Trophoblast cell (in vitro differentiated cells and primary cell): ENCODE measurements at regions not wholly inside any gene's neighbourhood (a gene's known extent, or its start where the extent isn't known, plus 50 kb on each side); places are given as distances from the start of the nearest gene placed in this dataset.

Source experiments
- DNase-seq, 2 donors: peaks; one replicate each; pipeline ENCODE4 v3.0.0-alpha.2; 2016
- H2AFZ ChIP-seq: 2 replicates; pipeline ENCODE4 v1.6.1; 2013; ENCODE audit warnings: low read length, moderate library complexity, mild to moderate bottlenecking; ENCODE audit not compliant: insufficient read depth, poor library complexity
- H2AK5ac ChIP-seq: 2 replicates; pipeline ENCODE4 v1.6.1; 2013; ENCODE audit warnings: mild to moderate bottlenecking, low read length
- H2BK120ac ChIP-seq: 2 replicates; pipeline ENCODE4 v1.6.1; 2013; ENCODE audit warnings: low read length, mild to moderate bottlenecking, moderate library complexity; ENCODE audit not compliant: insufficient read depth, poor library complexity
- H2BK12ac ChIP-seq: 2 replicates; pipeline ENCODE4 v1.6.1; 2013; ENCODE audit warnings: mild to moderate bottlenecking, low read length, moderate library complexity
- H2BK5ac ChIP-seq: 2 replicates; pipeline ENCODE4 v1.6.1; 2013; ENCODE audit warnings: low read length, low read depth, moderate library complexity, mild to moderate bottlenecking; ENCODE audit not compliant: poor library complexity
- H3K14ac ChIP-seq: 2 replicates; pipeline ENCODE4 v1.6.1; 2013; ENCODE audit warnings: mild to moderate bottlenecking, low read length
- H3K18ac ChIP-seq: 2 replicates; pipeline ENCODE4 v1.6.1; 2013; ENCODE audit warnings: mild to moderate bottlenecking, low read length
- H3K23ac ChIP-seq: 2 replicates; pipeline ENCODE4 v1.6.1; 2013; ENCODE audit warnings: low read length
- H3K27ac ChIP-seq: 2 replicates; pipeline ENCODE4 v1.5.1; 2013; ENCODE audit warnings: low read depth, mild to moderate bottlenecking, inconsistent platforms, low read length, moderate library complexity
- H3K27me3 ChIP-seq: 2 replicates; pipeline ENCODE4 v1.6.1; 2013; ENCODE audit warnings: inconsistent platforms, mild to moderate bottlenecking, low read length, moderate library complexity; ENCODE audit not compliant: insufficient read depth
- H3K36me3 ChIP-seq, 2 experiments: 1 replicate in 1 of 2; 2 replicates in 1 of 2; pipeline ENCODE4 v1.6.1; 2013; ENCODE audit warnings: low read length in 2 of 2, mild to moderate bottlenecking in 2 of 2, moderate library complexity in 1 of 2; ENCODE audit not compliant: insufficient read depth in 2 of 2, control insufficient read depth in 1 of 2
- H3K4ac ChIP-seq: 2 replicates; pipeline ENCODE4 v1.6.1; 2013; ENCODE audit warnings: low read depth, mild to moderate bottlenecking, low read length, moderate library complexity
- H3K4me1 ChIP-seq, 2 experiments: 1 replicate in 1 of 2; 2 replicates in 1 of 2; pipeline ENCODE4 v1.6.1; 2013; ENCODE audit warnings: low read length in 2 of 2, mild to moderate bottlenecking in 2 of 2, moderate library complexity in 1 of 2; ENCODE audit not compliant: insufficient read depth in 2 of 2, control insufficient read depth in 1 of 2
- H3K4me2 ChIP-seq: 2 replicates; pipeline ENCODE4 v1.6.1; 2013; ENCODE audit warnings: inconsistent platforms, mild to moderate bottlenecking, low read length, moderate library complexity
- H3K4me3 ChIP-seq: 2 replicates; pipeline ENCODE4 v1.5.1; 2013; ENCODE audit warnings: mild to moderate bottlenecking, low read depth, low read length, inconsistent platforms
- H3K79me1 ChIP-seq: one replicate; pipeline ENCODE4 v1.6.1; 2013; ENCODE audit warnings: low read length
- H3K79me2 ChIP-seq: 2 replicates; pipeline ENCODE4 v1.6.1; 2013; ENCODE audit warnings: low read length, mild to moderate bottlenecking; ENCODE audit not compliant: control insufficient read depth, insufficient read depth, poor library complexity
- H3K9ac ChIP-seq: 2 replicates; pipeline ENCODE4 v1.6.1; 2013; ENCODE audit warnings: mild to moderate bottlenecking, low read length
- H3K9me3 ChIP-seq: 2 replicates; pipeline ENCODE4 v1.6.1; 2013; ENCODE audit warnings: low read depth, mild to moderate bottlenecking, control low read depth, inconsistent platforms, low read length; ENCODE audit not compliant: insufficient read depth
- H4K12ac ChIP-seq: 2 replicates; pipeline ENCODE4 v1.6.1; 2013; ENCODE audit warnings: low read depth, mild to moderate bottlenecking, low read length, moderate library complexity
- H4K8ac ChIP-seq: 2 replicates; pipeline ENCODE4 v1.6.1; 2013; ENCODE audit warnings: low read depth, mild to moderate bottlenecking, low read length, moderate library complexity
- H4K91ac ChIP-seq: one replicate; pipeline ENCODE4 v1.6.1; 2013; ENCODE audit warnings: low read depth, mild to moderate bottlenecking, low read length, moderate library complexity
- WGBS: extraction: QIAGEN DNeasy Blood & Tissue Kit; methylation state at CpG from one replicate; pipeline ENCODE4 v1.1.7; 2013; ENCODE audit warnings: missing lambda C conversion rate; ENCODE audit not compliant: insufficient read length, insufficient coverage; ENCODE audit errors: extremely low coverage; 5-methylcytosine and 5-hydroxymethylcytosine counted together

DNA sequence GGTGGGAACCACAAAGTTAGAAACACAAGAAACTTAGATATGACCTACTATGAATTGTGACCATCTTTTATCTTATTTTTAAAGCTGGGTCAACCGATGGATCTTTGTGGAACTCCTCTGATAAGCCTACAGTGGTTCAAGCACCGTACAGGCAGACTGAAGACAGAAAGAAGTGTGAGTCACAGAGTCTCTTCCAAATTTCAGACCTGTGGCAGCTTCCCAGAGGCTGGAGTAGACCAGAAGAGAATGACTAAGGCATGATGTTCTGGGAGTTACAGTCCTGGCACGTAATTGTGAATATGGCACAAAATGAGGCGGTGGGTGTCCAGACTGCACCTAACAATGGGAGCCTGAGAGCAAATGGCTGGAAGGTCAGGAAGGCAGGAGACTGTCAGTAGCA is 70.0 kb downstream of the LMO4 start:
- Histone ChIP-seq H3K27ac (no peak overlapping the region), H3K4me2 (no peak overlapping the region), H4K12ac (no peak overlapping the region), H4K91ac (no peak overlapping the region), H3K18ac (no peak overlapping the region), H2AK5ac (no peak overlapping the region), H3K4me1 (no peaks in the 10 kb centered on the region), H2BK12ac (no peak overlapping the region), H2BK5ac (no peak overlapping the region), H3K14ac (no peak overlapping the region), H3K79me1 (no peaks in the 10 kb centered on the region), H2AFZ (no peak overlapping the region), H3K9ac (no peak overlapping the region), H3K79me2 (no peaks in the 10 kb centered on the region), H3K36me3 (no peaks in the 10 kb centered on the region), H3K23ac (no peak overlapping the region), H3K27me3 (no peaks in the 10 kb centered on the region), H3K4me3 (no peak overlapping the region), H3K4ac (no peak overlapping the region), H2BK120ac (no peak overlapping the region), H4K8ac (no peak overlapping the region), H3K9me3 (no peaks in the 10 kb centered on the region)
- peak in 1 of 2 donors; percentile 33 for DNase-seq
- WGBS, result no CpG with 5 or more reads among the region's 4 CpGs

GRCh38 chr1:87399264-87399663 is 70.6 kb downstream of the LMO4 start:
- no peak overlapping the region for H3K9ac ChIP-seq
- H2BK120ac ChIP-seq, result no peak overlapping the region
- no peaks in the 10 kb centered on the region for H3K9me3 ChIP-seq
- no peaks in the 10 kb centered on the region for H3K79me1 ChIP-seq
- H3K4ac ChIP-seq, result no peak overlapping the region
- no peak overlapping the region for H2BK5ac ChIP-seq
- no peak overlapping the region for H3K18ac ChIP-seq
- no peak overlapping the region for H4K8ac ChIP-seq
- H4K12ac ChIP-seq, result no peak overlapping the region
- no peak overlapping the region for H3K27ac ChIP-seq
- H3K4me1 ChIP-seq, result no peaks in the 10 kb centered on the region
- H3K4me3 ChIP-seq, result no peak overlapping the region
- H3K4me2 ChIP-seq, result no peak overlapping the region
- peak; percentile 69 to 85 for DNase-seq
- H2AK5ac ChIP-seq, result no peak overlapping the region
- no peaks in the 10 kb centered on the region for H3K27me3 ChIP-seq
- H4K91ac ChIP-seq, result no peak overlapping the region
- no peak overlapping the region for H3K23ac ChIP-seq
- H3K14ac ChIP-seq, result no peak overlapping the region
- H2BK12ac ChIP-seq, result no peak overlapping the region
- H2AFZ ChIP-seq, result no peak overlapping the region
- H3K36me3 ChIP-seq, result no peaks in the 10 kb centered on the region
- no peaks in the 10 kb centered on the region for H3K79me2 ChIP-seq
- no CpG with 5 or more reads among the region's 2 CpGs for WGBS

GRCh38 chr1:87399701-87400100 is 71.0 kb downstream of the LMO4 start:
- no CpG with 5 or more reads among the region's 4 CpGs for WGBS
- no peak overlapping the region for H3K4ac ChIP-seq

DNA sequence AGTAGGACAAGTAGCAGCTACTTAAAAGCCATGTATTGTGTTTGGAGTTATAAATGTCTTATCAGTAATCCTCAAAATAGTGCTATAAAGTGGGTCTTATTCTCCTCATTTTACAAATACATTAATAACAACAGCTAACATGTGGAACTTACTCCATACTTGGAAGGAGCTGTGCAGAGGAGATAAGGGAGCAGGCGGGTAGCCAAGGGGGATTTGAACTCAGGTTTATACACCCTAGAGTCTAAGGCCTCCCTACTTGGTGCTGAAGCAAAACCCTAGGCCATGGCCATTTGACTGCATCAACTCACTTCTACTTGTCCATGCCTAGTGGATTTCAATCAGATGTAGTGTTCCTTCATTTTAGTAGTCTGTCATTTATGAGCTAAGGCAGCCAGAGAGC is 72.1 kb downstream of the LMO4 start:
- no CpG with 5 or more reads among the region's 1 CpG for WGBS
- Histone ChIP-seq H3K79me2 (no peaks in the 10 kb centered on the region), H3K23ac (no peak overlapping the region), H2BK120ac (no peak overlapping the region), H2BK5ac (no peak overlapping the region), H3K36me3 (no peaks in the 10 kb centered on the region), H3K4ac (no peak overlapping the region), H4K91ac (no peak overlapping the region), H2AK5ac (no peak overlapping the region), H3K4me2 (no peak overlapping the region), H4K8ac (no peak overlapping the region), H3K14ac (no peak overlapping the region), H2AFZ (no peak overlapping the region), H3K4me3 (no peak overlapping the region), H3K18ac (no peak overlapping the region), H3K9ac (no peak overlapping the region), H3K79me1 (no peaks in the 10 kb centered on the region), H3K4me1 (no peaks in the 10 kb centered on the region), H4K12ac (no peak overlapping the region), H3K9me3 (no peaks in the 10 kb centered on the region), H2BK12ac (no peak overlapping the region), H3K27ac (no peak overlapping the region), H3K27me3 (no peaks in the 10 kb centered on the region)
- DNase-seq, result no peak

More at GRCh38 chr1:87399701-87400100, 71.0 kb downstream of the LMO4 start:
- no peak overlapping the region for H2BK5ac ChIP-seq
- no peak overlapping the region for H2BK120ac ChIP-seq
- H3K23ac ChIP-seq, result no peak overlapping the region
- H3K18ac ChIP-seq, result no peak overlapping the region
- no peaks in the 10 kb centered on the region for H3K36me3 ChIP-seq
- H4K8ac ChIP-seq, result no peak overlapping the region
- no peak for DNase-seq
- no peaks in the 10 kb centered on the region for H3K9me3 ChIP-seq
- no peak overlapping the region for H3K4me2 ChIP-seq
- no peaks in the 10 kb centered on the region for H3K27me3 ChIP-seq
- H3K4me3 ChIP-seq, result no peak overlapping the region
- no peaks in the 10 kb centered on the region for H3K4me1 ChIP-seq
- H3K27ac ChIP-seq, result no peak overlapping the region
- H3K9ac ChIP-seq, result no peak overlapping the region
- no peak overlapping the region for H2AK5ac ChIP-seq
- no peak overlapping the region for H2AFZ ChIP-seq
- H2BK12ac ChIP-seq, result no peak overlapping the region
- no peaks in the 10 kb centered on the region for H3K79me2 ChIP-seq
- H4K91ac ChIP-seq, result no peak overlapping the region
- H4K12ac ChIP-seq, result no peak overlapping the region
- no peak overlapping the region for H3K14ac ChIP-seq
- H3K79me1 ChIP-seq, result no peaks in the 10 kb centered on the region
